ENCODE measurements at regions not wholly inside any gene's neighbourhood (a gene's known extent, or its start where the extent isn't known, plus 50 kb on each side); places are given as distances from the start of the nearest gene placed in this dataset.
A peak's percentile ranks its signal among the peaks of the same experiment; 100 is the strongest.

GRCh38 chr3:39638301-39638700, 170.8 kb downstream of the MOBP start:
- intact Hi-C loops (cut with micrococcal nuclease; ENCODE audit: unreplicated experiment): no loop called here
- no peaks in the 10 kb centered on the region for H3K36me3 ChIP-seq (ENCODE audit: control insufficient read depth, insufficient read depth, low read length)
- CTCF ChIA-PET: no interaction called here

GRCh38 chr3:39639344-39640236, 169.8 kb upstream of the MYRIP start:
- ChIA-PET POLR2A (no interaction called here), CTCF (no interaction called here)
- Histone ChIP-seq H3K4me3 (ENCODE audit: low read depth, low read length) (no peak overlapping the region), H3K4me1 (no peaks in the 10 kb centered on the region), H3K36me3 (ENCODE audit: control insufficient read depth, insufficient read depth, low read length) (no peaks in the 10 kb centered on the region), H3K27me3 (replicated peaks; ENCODE audit: control insufficient read depth, insufficient read depth, low read length) (no peaks in the 10 kb centered on the region), H3K9me3 (no peaks in the 10 kb centered on the region)
- DNase-seq: peak in 1 of 2 experiments; percentile 0
- Mint-ChIP-seq H3K27me3 (ENCODE audit: insufficient read depth, unreplicated experiment) (no peaks in the 10 kb centered on the region), H3K36me3 (ENCODE audit: insufficient read depth, unreplicated experiment) (no peaks in the 10 kb centered on the region), H3K9me3 (ENCODE audit: unreplicated experiment) (no peaks in the 10 kb centered on the region), H3K4me3 (ENCODE audit: unreplicated experiment) (no peak overlapping the region), H3K4me1 (ENCODE audit: low read depth, unreplicated experiment) (no peaks in the 10 kb centered on the region), H3K27ac (ENCODE audit: unreplicated experiment) (no peak overlapping the region)
- TF ChIP-seq CTCF (IDR thresholded peaks at IDR 0.05; ENCODE audit: insufficient read depth in 1 of 2, low read depth in 1 of 2, low read length in 1 of 2, severe bottlenecking in 1 of 2, unreplicated experiment in 1 of 2): no peak
- intact Hi-C loops (cut with micrococcal nuclease; ENCODE audit: unreplicated experiment): no loop called here
- no TSS peak for BruUV-seq (replicated peaks)

More at GRCh38 chr3:39638301-39638700, 170.8 kb downstream of the MOBP start:
- POLR2A ChIA-PET: no interaction called here
- H3K4me1 Mint-ChIP-seq (ENCODE audit: low read depth, unreplicated experiment): no peaks in the 10 kb centered on the region
- H3K9me3 ChIP-seq: no peaks in the 10 kb centered on the region
- H3K36me3 Mint-ChIP-seq (ENCODE audit: insufficient read depth, unreplicated experiment): no peaks in the 10 kb centered on the region
- no peaks in the 10 kb centered on the region for H3K9me3 Mint-ChIP-seq (ENCODE audit: unreplicated experiment)
- no TSS peak for BruUV-seq (replicated peaks)
- no peak overlapping the region for H3K27ac Mint-ChIP-seq (ENCODE audit: unreplicated experiment)
- H3K4me3 Mint-ChIP-seq (ENCODE audit: unreplicated experiment): no peak overlapping the region
- DNase-seq: no peak
- no peaks in the 10 kb centered on the region for H3K27me3 ChIP-seq (replicated peaks; ENCODE audit: control insufficient read depth, insufficient read depth, low read length)
- H3K4me1 ChIP-seq: no peaks in the 10 kb centered on the region
- no peak overlapping the region for H3K4me3 ChIP-seq (ENCODE audit: low read depth, low read length)
- no peak for TF ChIP-seq CTCF (IDR thresholded peaks at IDR 0.05; ENCODE audit: insufficient read depth in 1 of 2, low read depth in 1 of 2, low read length in 1 of 2, severe bottlenecking in 1 of 2, unreplicated experiment in 1 of 2)
- H3K27me3 Mint-ChIP-seq (ENCODE audit: insufficient read depth, unreplicated experiment): no peaks in the 10 kb centered on the region

GRCh38 chr3:39641274-39641673, 168.1 kb upstream of the MYRIP start:
- DNase-seq: no peak
- Mint-ChIP-seq H3K36me3 (ENCODE audit: insufficient read depth, unreplicated experiment) (no peaks in the 10 kb centered on the region), H3K27ac (ENCODE audit: unreplicated experiment) (no peak overlapping the region), H3K4me1 (ENCODE audit: low read depth, unreplicated experiment) (no peaks in the 10 kb centered on the region), H3K4me3 (ENCODE audit: unreplicated experiment) (no peak overlapping the region), H3K27me3 (ENCODE audit: insufficient read depth, unreplicated experiment) (peaks cover 5% of the 10 kb centered on the region), H3K9me3 (ENCODE audit: unreplicated experiment) (no peaks in the 10 kb centered on the region)
- no peak for TF ChIP-seq CTCF (IDR thresholded peaks at IDR 0.05; ENCODE audit: insufficient read depth in 1 of 2, low read depth in 1 of 2, low read length in 1 of 2, severe bottlenecking in 1 of 2, unreplicated experiment in 1 of 2)
- H3K36me3 ChIP-seq (ENCODE audit: control insufficient read depth, insufficient read depth, low read length): no peaks in the 10 kb centered on the region
- intact Hi-C loops (cut with micrococcal nuclease; ENCODE audit: unreplicated experiment): no loop called here
- no peaks in the 10 kb centered on the region for H3K27me3 ChIP-seq (replicated peaks; ENCODE audit: control insufficient read depth, insufficient read depth, low read length)
- H3K9me3 ChIP-seq: no peaks in the 10 kb centered on the region
- no peaks in the 10 kb centered on the region for H3K4me1 ChIP-seq
- POLR2A ChIA-PET: no interaction called here
- no TSS peak for BruUV-seq (replicated peaks)
- CTCF ChIA-PET: no interaction called here
- H3K4me3 ChIP-seq (ENCODE audit: low read depth, low read length): no peak overlapping the region

Measured in Caco-2 (cell line).